Testis (tissue), 2 donors: ENCODE measurements at regions not wholly inside any gene's neighbourhood (a gene's known extent, or its start where the extent isn't known, plus 50 kb on each side); places are given as distances from the start of the nearest gene placed in this dataset.
"Not testable (repeated sequence)": the region's sequence is repeated elsewhere in the genome, so short reads cannot be mapped to it uniquely, and the experiment has no call there.

Experiments used
- DNase-seq: peaks from one replicate; pipeline ENCODE4 v3.0.0-alpha.2; 2019
- H3K27ac ChIP-seq, 2 donors: fragments of 200-600 bp; sonication (generic); one replicate each; pipeline ENCODE4 v1.5.1; 2019
- H3K27me3 ChIP-seq: fragments of 200-600 bp; sonication (generic); one replicate; pipeline ENCODE4 v1.5.1; 2019
- H3K36me3 ChIP-seq: fragments of 200-600 bp; sonication (generic); one replicate; pipeline ENCODE4 v1.5.1; 2017; ENCODE audit warnings: low read depth; ENCODE audit errors: missing control alignments
- H3K4me1 ChIP-seq: fragments of 200-600 bp; sonication (generic); one replicate; pipeline ENCODE4 v1.5.1; 2019
- H3K4me3 ChIP-seq, 2 donors: fragments of 200-600 bp; sonication (generic); one replicate each; pipeline ENCODE4 v1.5.1; 2017 to 2019
- H3K9me3 ChIP-seq: fragments of 200-600 bp; sonication (generic); one replicate; pipeline ENCODE4 v1.5.1; 2017
- CTCF ChIP-seq, 3 experiments: fragments of 450-650 bp in 2 of 3; fragments of 200-600 bp in 1 of 3; sonication (generic) in 1 of 3; IDR thresholded peaks; one replicate each; pipeline ENCODE4 v1.5.1; 2016 to 2019; ENCODE audit warnings: antibody characterized with exemption in 3 of 3, mild to moderate bottlenecking in 2 of 3, moderate library complexity in 1 of 3
- POLR2A ChIP-seq: fragments of 450-650 bp; IDR thresholded peaks from one replicate; pipeline ENCODE4 v1.6.1; 2017; ENCODE audit warnings: antibody characterized with exemption, mild to moderate bottlenecking, moderate library complexity
- WGBS, 2 donors: methylation state at CpG; one replicate each; pipeline ENCODE4 v1.1.5; 2018; 5-methylcytosine and 5-hydroxymethylcytosine counted together
- intact Hi-C: fragments of 100-400 bp; cut with DNase I; formaldehyde crosslinking; loops from one replicate; pipeline ENCODE4 v1.15.1; 2023; ENCODE audit warnings: low total_unique reads

GRCh38 chr15:69562564-69562963, 109.9 kb downstream of the RPLP1 start:
- Histone ChIP-seq H3K27ac (no peak overlapping the region), H3K27me3 (no peaks in the 10 kb centered on the region), H3K36me3 (no peaks in the 10 kb centered on the region), H3K9me3 (no peaks in the 10 kb centered on the region), H3K4me3 (no peak overlapping the region), H3K4me1 (peaks cover 5% of the 10 kb centered on the region)
- no peak for DNase-seq
- intact Hi-C loops: no loop called here
- WGBS, 2 donors: 82 to 89% methylated on average over 4 of the region's 4 CpGs
- TF ChIP-seq CTCF (IDR thresholded peaks at IDR 0.05): no peak
- TF ChIP-seq POLR2A: no peak

GRCh38 chr15:69565066-69565655, 112.5 kb downstream of the RPLP1 start:
- Histone ChIP-seq H3K4me3 (no peak overlapping the region), H3K9me3 (no peaks in the 10 kb centered on the region), H3K27me3 (no peaks in the 10 kb centered on the region), H3K27ac (no peak overlapping the region), H3K36me3 (no peaks in the 10 kb centered on the region), H3K4me1 (peaks cover 5% of the 10 kb centered on the region)
- DNase-seq: no peak
- WGBS, 2 donors: 92 to 94% methylated on average over 9 of the region's 9 CpGs
- TF ChIP-seq POLR2A: no peak
- no peak for TF ChIP-seq CTCF (IDR thresholded peaks at IDR 0.05)
- intact Hi-C loops: no loop called here

- WGBS, 2 donors: 44 to 76% methylated on average over 5 to 23 of the region's 31 CpGs
- H3K4me3 ChIP-seq, H3K27ac ChIP-seq, H3K27me3 ChIP-seq, DNase-seq, intact Hi-C loops, H3K36me3 ChIP-seq, H3K4me1 ChIP-seq, H3K9me3 ChIP-seq: not testable (repeated sequence)
Measured at GRCh38 chr15:69567238-69567760, 114.7 kb downstream of the RPLP1 start.

GRCh38 chr15:69568173-69569009, 115.8 kb downstream of the RPLP1 start:
- 68 to 79% methylated on average over 7 to 8 of the region's 8 CpGs for WGBS, 2 donors
- Histone ChIP-seq H3K4me3 (no peak overlapping the region), H3K4me1 (no peaks in the 10 kb centered on the region)

More at GRCh38 chr15:69568173-69569009, 115.8 kb downstream of the RPLP1 start:
- Histone ChIP-seq H3K27me3 (no peaks in the 10 kb centered on the region), H3K27ac (no peak overlapping the region), H3K36me3 (no peaks in the 10 kb centered on the region), H3K9me3 (no peaks in the 10 kb centered on the region)
- intact Hi-C loops: no loop called here
- no peak for TF ChIP-seq CTCF (IDR thresholded peaks at IDR 0.05)
- TF ChIP-seq POLR2A: no peak
- no peak for DNase-seq
